Frontal cortex (tissue), 3 donors: ENCODE measurements at regions not wholly inside any gene's neighbourhood (a gene's known extent, or its start where the extent isn't known, plus 50 kb on each side); places are given as distances from the start of the nearest gene placed in this dataset.
"Not testable (repeated sequence)": the region's sequence is repeated elsewhere in the genome, so short reads cannot be mapped to it uniquely, and the experiment has no call there.

Source experiments
- DNase-seq, 2 donors: peaks; one replicate each; pipeline ENCODE4 v3.0.0; 2012; ENCODE audit warnings: low spot score in 2 of 2
- FAIRE-seq: peaks from 2 replicates; lab custom pipeline; 2012; peaks lifted over from hg19 to GRCh38; lab: Jason Lieb, UNC
- donor health status: control.
- donor health status: control.
- donor health status: control.

- FAIRE-seq = no peak
- DNase-seq = no peak
Observed at GRCh38 chr6:56841381-56841749, 113.5 kb upstream of the BEND6 start.

GRCh38 chr6:56840467-56841380 lies 114.2 kb upstream of the BEND6 start:
- no peak for DNase-seq

GRCh38 chr6:56839533-56840183 lies 115.2 kb upstream of the BEND6 start:
- DNase-seq (no peak), FAIRE-seq (no peak)

More at GRCh38 chr6:56840467-56841380, 114.2 kb upstream of the BEND6 start:
- no peak for FAIRE-seq

GRCh38 chr6:56838965-56839364 lies 115.9 kb upstream of the BEND6 start:
- FAIRE-seq (no peak), DNase-seq (no peak)

DNA sequence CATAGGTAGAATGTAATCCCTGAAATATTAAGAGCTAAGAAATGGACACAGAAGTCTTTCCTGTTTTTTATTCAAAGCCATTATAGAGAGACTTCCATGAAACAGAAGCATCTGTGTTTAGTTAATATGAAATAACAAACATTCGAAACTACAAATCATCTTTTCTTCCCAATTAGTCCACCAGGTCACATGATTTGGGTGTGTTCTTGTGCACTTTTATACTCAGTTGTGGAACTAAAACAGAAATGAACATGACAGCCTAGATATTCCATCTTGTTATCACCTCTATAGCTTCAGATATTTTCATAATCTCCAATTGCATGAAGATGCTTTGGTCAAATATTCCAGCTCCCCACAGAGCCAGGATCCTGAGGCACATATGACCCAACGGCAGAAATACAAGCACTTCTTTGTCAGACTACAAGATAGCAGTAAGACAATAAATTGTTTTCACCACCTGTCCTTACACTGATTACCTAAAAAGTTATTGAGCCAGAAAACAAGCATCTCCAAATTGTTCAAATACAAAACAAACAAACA lies 116.8 kb upstream of the BEND6 start:
- FAIRE-seq (no peak), DNase-seq (no peak)

GRCh38 chr6:56837322-56837894 lies 117.5 kb upstream of the BEND6 start:
- no peak for FAIRE-seq

GRCh38 chr6:56835612-56836011 lies 119.3 kb upstream of the BEND6 start:
- FAIRE-seq (no peak), DNase-seq (no peak)

More at GRCh38 chr6:56837322-56837894, 117.5 kb upstream of the BEND6 start:
- no peak for DNase-seq

- DNase-seq (no peak), FAIRE-seq (no peak)
Observed at GRCh38 chr6:56833873-56834272, 121.0 kb upstream of the BEND6 start.

GRCh38 chr6:56833127-56833791 lies 121.6 kb upstream of the BEND6 start:
- FAIRE-seq (no peak), DNase-seq (no peak)

DNA sequence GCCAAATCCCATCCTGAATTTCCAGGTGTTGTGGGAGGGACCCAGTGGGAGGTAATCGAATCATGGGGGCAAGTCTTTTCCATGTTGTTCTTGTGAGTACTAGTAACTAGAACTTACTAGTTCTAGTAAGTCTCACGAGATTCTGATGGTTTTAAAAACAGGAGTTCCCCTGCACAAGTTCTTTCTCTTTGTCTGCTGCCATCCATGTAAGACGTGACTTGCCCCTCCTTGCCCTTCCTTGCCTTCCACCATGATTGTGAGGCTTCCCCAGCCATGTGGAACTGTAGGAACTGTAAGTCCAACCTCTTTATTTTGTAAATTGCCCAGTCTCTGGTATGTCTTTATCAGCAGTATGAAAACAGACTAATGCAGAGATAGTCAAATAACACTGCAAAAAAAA lies 122.7 kb upstream of the BEND6 start:
- FAIRE-seq (no peak), DNase-seq (no peak)

DNA sequence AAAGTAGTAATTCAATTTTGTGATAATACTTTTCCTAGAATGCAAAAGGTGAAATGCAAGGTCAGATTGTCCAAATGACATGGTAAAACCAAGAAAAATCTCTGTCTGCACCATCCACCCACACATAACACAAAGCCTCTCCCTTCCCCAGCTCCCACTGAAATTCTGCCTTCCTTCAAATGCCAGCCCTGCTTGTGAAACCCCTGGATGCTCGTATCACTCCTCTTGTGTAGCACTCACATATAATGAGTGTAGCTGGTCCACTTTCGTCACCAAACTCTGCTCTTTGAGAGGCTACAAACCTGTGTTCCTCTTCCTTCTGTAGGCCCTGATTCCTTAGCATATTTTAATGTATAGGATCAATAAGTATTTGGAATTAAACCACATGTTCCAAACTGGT lies 123.6 kb upstream of the BEND6 start:
- no peak for FAIRE-seq
- DNase-seq = no peak

- no peak for FAIRE-seq
- no peak for DNase-seq
Observed at GRCh38 chr6:56827908-56828649, 126.8 kb upstream of the BEND6 start.

- not testable (repeated sequence) for FAIRE-seq, DNase-seq
Observed at GRCh38 chr6:56824431-56824830, 130.5 kb upstream of the BEND6 start.

GRCh38 chr6:56821005-56821432 lies 133.9 kb upstream of the BEND6 start:
- FAIRE-seq (no peak), DNase-seq (no peak)

GRCh38 chr6:56820060-56820459 lies 134.8 kb upstream of the BEND6 start:
- DNase-seq (no peak), FAIRE-seq (no peak)

DNA sequence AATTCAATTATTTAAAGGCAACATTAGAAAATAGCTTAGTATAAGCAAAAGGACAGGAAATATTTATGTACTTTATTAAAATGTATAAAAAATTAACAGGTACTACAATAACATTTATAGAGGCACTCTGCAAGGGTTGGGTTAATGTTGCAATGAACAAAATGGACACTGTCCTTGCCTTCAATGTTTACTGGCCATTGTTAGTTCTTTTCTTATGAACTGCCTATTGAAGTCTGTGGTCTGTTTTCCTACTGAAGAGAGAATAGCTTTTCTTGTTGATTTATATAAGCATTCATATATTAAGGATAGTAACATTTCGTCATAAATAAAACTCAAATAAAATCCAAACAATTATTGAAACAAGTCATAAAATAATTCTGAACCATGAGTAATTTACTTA lies 135.3 kb upstream of the BEND6 start:
- FAIRE-seq = peak; percentile 64
- no peak for DNase-seq

- DNase-seq = no peak
- no peak for FAIRE-seq
Observed at GRCh38 chr6:56816370-56816769, 138.5 kb upstream of the BEND6 start.

GRCh38 chr6:56815436-56815835 lies 139.5 kb upstream of the BEND6 start:
- DNase-seq (no peak), FAIRE-seq (no peak)

DNA sequence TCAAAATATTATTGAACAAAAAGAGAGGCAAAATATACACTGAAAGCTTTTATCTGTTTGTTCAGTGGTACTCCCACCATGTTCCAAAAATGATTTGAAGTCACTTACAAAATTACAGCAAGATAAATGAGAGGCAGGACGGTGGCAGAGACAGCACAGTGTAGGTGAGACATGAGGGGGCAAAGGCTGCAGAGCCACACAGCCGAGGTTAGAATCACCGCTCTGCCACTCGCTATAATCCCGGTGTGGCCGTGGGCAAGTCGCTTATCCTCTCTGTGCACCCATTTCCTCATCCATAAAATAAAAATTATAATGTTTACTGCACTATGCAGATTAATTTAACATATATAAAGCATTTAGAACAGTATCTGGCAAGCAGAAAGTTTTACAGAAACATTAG lies 140.1 kb upstream of the BEND6 start:
- no peak for FAIRE-seq
- no peak for DNase-seq
